ENCODE measurements at regions not wholly inside any gene's neighbourhood (a gene's known extent, or its start where the extent isn't known, plus 50 kb on each side); places are given as distances from the start of the nearest gene placed in this dataset.

- no peak overlapping the region for H3K4me3 ChIP-seq (ENCODE audit: low read depth, low read length)
- DNase-seq (ENCODE audit: low read depth): no peak
- TF ChIP-seq, protein P1, sequence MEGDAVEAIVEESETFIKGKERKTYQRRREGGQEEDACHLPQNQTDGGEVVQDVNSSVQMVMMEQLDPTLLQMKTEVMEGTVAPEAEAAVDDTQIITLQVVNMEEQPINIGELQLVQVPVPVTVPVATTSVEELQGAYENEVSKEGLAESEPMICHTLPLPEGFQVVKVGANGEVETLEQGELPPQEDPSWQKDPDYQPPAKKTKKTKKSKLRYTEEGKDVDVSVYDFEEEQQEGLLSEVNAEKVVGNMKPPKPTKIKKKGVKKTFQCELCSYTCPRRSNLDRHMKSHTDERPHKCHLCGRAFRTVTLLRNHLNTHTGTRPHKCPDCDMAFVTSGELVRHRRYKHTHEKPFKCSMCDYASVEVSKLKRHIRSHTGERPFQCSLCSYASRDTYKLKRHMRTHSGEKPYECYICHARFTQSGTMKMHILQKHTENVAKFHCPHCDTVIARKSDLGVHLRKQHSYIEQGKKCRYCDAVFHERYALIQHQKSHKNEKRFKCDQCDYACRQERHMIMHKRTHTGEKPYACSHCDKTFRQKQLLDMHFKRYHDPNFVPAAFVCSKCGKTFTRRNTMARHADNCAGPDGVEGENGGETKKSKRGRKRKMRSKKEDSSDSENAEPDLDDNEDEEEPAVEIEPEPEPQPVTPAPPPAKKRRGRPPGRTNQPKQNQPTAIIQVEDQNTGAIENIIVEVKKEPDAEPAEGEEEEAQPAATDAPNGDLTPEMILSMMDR (IDR thresholded peaks at IDR 0.05; ENCODE audit: low read depth, low read length, missing control alignments): no peak
Observed at GRCh38 chr9:103898550-103898949, 195.6 kb upstream of the SMC2 start.

- DNase-seq (ENCODE audit: low read depth): no peak
- TF ChIP-seq, protein P1 (IDR thresholded peaks at IDR 0.05; ENCODE audit: low read depth, low read length, missing control alignments): no peak
- no peak overlapping the region for H3K4me3 ChIP-seq (ENCODE audit: low read depth, low read length)
Observed at GRCh38 chr9:103899866-103900265, 194.2 kb upstream of the SMC2 start.

GRCh38 chr9:103900466-103900865, 193.6 kb upstream of the SMC2 start:
- no peak for DNase-seq (ENCODE audit: low read depth)
- TF ChIP-seq, protein P1 (IDR thresholded peaks at IDR 0.05; ENCODE audit: low read depth, low read length, missing control alignments): no peak
- H3K4me3 ChIP-seq (ENCODE audit: low read depth, low read length): no peak overlapping the region

GRCh38 chr9:103902263-103902662, 191.8 kb upstream of the SMC2 start:
- H3K4me3 ChIP-seq (ENCODE audit: low read depth, low read length): no peak overlapping the region
- DNase-seq (ENCODE audit: low read depth): no peak
- TF ChIP-seq, protein P1 (IDR thresholded peaks at IDR 0.05; ENCODE audit: low read depth, low read length, missing control alignments): no peak

DNA sequence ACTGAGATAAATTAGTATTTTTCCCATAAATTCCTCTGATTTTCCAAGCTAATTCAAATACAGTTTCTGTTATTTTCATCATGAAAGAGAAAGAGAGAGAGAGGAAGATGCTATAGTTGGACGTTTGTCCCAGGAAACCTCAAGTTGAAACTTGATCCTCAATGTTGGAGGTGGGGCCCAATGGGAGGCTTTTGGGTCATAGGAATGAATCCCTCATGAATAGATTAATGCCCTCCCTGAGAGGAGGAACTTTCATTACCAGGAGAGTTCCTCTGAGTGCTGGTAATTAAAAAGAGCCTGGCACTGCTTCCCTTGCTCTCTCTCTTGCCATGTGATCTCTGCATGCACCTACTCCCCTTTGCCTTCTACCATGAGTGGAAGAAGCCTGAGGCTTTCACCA, 189.9 kb upstream of the SMC2 start:
- H3K4me3 ChIP-seq (ENCODE audit: low read depth, low read length): no peak overlapping the region
- no peak for DNase-seq (ENCODE audit: low read depth)
- TF ChIP-seq, protein P1 (IDR thresholded peaks at IDR 0.05; ENCODE audit: low read depth, low read length, missing control alignments): no peak

GRCh38 chr9:103913899-103914298, 180.2 kb upstream of the SMC2 start:
- no peak overlapping the region for H3K4me3 ChIP-seq (ENCODE audit: low read depth, low read length)
- TF ChIP-seq, protein P1 (IDR thresholded peaks at IDR 0.05; ENCODE audit: low read depth, low read length, missing control alignments): no peak
- no peak for DNase-seq (ENCODE audit: low read depth)

DNA sequence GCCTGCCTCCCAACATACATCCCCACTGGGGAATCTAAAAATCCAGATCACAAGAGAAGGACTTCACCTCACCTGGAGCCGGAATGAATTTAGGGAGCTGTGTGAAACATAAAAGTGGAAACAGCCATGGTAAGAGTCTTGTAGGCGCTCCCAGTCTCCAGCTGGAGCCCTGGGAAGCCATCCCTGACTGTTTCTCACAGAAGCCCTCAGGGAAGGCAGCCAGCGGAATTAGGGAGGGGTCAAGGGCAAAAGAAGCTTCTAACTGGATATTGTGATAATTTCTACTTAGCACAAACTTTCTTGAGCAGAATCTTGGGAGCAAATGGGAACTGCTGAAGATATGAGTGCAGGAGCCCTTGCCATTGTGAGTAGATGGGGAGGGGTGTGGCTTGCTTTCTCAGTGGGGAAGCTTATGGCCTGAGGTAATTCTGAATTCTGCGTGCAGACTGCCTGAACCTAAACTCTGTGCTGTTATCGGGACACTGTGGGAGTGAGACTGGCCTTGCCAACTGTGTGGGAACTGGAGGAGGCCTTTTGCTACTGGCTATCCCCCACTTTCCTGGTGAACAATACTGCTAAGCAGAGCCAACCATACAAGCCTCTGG, 174.4 kb upstream of the SMC2 start:
- no peak overlapping the region for H3K4me3 ChIP-seq (ENCODE audit: low read depth, low read length)
- TF ChIP-seq, protein P1 (IDR thresholded peaks at IDR 0.05; ENCODE audit: low read depth, low read length, missing control alignments): no peak
- no peak for DNase-seq (ENCODE audit: low read depth)

All from GM12864 (cell line).